IPS DF 4.7 (cell line): ENCODE measurements at regions not wholly inside any gene's neighbourhood (a gene's known extent, or its start where the extent isn't known, plus 50 kb on each side); places are given as distances from the start of the nearest gene placed in this dataset.

Experiments used
- DNase-seq: peaks from one replicate; pipeline ENCODE4 v3.0.0-alpha.2; 2013; ENCODE audit warnings: low spot score; ENCODE audit errors: extremely low read depth

- DNase-seq: no peak
These were observed 203.0 kb downstream of the MED10 start for GRCh38 chr5:6175172-6175854.

DNA sequence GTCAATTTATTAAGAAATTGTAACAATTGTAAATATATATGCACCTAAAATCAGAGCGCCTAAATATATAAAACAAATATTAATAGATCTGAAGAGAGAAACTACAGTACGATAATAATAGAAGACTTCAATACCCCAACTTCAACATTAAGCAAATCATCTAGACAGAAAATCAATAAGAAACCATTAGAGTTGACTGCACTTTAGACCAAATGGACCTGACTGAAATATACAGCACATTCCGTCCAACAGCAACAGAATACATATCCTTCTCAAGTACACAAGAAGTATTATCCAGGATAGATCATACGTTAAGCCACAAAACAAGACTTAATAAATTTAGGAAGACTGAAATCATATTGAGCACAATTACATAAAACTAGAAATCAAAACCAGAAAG lies 208.7 kb downstream of the MED10 start:
- no peak for DNase-seq

DNA sequence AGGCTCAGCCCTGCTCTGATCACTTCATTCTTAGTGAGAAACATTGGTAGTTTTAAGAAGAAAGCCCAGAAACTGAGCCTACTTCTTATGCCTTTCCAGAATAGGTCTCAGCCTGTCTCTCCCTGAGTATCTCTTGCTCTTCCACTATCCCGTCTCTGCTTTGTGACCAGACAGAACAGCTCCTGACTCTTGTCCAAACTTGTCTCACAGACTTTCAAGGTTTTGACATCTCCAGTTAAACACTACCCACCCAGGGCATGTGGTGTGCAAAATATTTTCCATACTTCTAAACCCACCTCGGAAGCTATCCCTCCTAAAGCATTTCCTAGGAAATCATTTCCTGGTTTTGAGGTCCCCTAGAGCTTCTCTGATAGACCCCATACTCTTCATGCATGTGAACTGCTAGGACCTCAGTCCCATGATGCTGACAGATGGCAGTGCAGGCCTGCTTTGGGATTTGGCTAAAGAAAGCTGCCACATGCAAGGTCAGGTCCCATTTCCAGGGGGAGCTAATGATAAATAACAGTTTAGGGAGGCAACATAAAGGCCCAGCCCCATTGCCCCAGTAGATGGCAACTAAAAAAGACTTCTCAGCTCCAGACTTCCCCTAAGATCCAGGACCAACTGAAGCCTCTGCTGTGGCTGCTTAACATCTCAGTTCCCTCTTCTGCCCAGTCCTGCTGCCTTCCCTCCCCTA lies 211.5 kb downstream of the MED10 start:
- DNase-seq: no peak

DNA sequence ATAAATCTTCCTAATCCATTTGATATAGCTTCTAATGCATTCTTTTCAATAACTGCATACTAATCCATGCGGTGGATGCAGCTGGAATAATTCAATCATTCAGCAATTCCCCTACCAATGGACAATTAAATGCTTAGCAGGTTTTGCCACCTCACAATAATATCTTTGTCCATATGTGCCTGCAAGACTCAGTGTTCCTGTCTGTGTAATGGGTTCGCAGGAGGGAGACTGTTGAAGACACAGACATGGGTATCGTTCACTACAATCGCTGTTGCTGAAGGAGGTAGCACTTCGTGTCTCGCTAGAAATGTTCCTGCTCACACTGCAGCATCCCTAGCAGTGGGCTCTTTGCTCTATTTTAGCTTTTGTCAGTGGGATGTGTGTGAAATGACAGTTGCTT lies 214.4 kb downstream of the MED10 start:
- DNase-seq: no peak

- DNase-seq: no peak
These were observed 216.2 kb downstream of the MED10 start for GRCh38 chr5:6162175-6162574.

DNA sequence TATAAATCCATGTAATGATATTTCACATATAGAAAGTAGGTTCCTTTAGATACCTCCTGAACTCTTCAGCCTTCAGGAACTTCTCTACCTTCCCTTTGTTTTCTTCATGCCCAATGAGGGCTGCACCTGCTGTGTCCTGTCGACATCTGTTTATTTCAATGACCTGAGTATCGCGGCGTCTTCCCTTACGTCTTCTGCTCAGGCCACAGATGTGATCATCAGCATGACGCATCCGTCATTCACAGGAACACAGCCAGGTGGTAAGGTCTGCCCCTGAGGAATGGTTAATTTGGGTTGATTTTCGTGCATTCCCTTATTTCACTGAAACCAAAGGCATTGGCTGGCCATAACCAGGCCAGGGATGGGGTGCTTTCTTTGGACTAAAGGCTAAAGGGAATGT lies 217.1 kb downstream of the MED10 start:
- no peak for DNase-seq

- DNase-seq: no peak
These were observed 218.4 kb downstream of the MED10 start for GRCh38 chr5:6159832-6160430.

- DNase-seq: no peak
These were observed 219.1 kb downstream of the MED10 start for GRCh38 chr5:6158974-6159831.

DNA sequence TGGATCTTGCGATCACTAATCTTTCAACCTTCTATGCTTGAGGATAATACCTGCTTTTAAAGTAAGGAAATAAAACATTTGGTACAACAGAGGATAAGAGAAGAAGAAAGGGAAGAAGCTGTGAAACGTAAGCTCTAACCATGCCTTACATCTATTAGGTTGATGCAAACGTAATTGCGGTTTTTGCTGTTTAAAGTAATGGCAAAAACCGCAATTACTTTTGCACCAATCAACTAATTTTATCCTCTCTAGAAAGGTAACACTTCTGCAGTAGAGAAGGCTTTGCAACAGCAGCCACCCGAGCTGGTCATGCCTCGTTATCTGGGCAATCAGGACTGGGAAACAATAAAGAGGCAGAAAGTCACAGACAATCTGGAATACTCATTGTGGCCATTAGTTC lies 224.1 kb downstream of the MED10 start:
- DNase-seq: no peak

DNA sequence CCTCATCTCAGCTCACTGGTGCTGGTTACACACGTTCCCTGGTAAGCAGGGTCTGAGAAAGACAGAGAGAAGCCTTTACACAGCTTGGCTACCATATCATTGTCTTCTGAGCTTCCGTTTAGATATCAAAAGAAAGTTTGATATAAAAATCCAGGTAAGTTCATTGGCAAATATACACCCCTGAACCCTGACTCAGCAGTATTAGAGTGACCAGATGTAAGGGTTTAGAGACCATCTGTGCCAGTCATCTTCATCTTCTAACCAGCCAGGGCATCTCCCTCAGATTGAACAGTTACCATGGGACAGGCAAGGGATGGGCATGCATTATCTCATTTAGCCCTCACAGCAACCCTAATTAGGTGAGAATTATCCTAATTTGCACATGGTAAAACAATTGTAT lies 232.1 kb downstream of the MED10 start:
- DNase-seq: no peak

DNA sequence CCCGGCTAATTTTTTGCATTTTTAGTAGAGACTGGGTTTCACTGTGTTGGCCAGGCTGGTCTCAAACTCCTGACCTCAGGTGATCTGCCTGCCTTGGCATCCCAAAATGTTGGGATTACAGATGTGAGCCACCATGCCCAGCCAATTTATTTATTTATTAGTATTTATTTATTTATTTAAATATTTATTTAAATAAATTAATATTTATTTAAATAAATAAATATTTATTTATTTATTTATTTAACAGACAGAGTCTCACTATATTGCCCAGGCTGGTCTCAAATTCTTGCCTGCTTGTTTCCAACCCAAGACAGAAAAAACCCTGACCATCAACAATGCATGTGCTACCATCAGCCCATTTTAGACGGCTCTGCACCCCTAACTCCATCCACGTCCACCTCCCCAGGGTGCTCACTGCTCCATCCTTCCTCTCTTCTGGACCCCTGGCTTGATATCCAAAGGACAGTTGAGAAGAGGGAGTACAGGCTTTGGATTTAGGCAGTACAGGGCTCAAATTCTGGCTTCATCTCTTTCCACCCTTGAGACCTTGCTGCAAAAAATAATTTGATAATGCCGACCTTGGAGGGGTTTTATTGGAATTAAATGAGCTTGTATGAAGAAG lies 232.6 kb downstream of the MED10 start:
- DNase-seq: no peak

DNA sequence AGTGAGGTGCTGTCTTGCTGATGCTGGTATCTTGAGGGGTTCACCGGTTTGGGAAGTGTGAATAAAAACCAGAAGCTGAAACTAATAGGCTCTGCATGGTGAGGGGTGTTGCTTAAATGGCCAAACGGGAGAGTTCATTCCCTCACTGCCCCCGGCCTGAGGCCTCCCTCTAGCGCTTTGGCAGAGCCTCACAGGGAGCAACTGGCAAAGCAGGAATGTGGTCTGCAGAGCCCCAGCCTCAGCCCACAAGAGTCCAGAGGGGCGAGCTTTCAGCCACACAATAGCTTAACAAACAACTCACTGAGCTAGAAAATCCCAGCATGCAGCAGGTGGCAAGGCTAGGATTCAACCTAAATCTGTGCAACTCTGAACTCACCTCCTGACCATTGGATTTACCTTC lies 234.8 kb downstream of the MED10 start:
- DNase-seq: no peak

- no peak for DNase-seq
These were observed 236.0 kb downstream of the MED10 start for GRCh38 chr5:6142353-6142752.

- DNase-seq: no peak
These were observed 238.1 kb downstream of the MED10 start for GRCh38 chr5:6140219-6140618.

GRCh38 chr5:6135977-6136376 lies 242.4 kb downstream of the MED10 start:
- DNase-seq: no peak

DNA sequence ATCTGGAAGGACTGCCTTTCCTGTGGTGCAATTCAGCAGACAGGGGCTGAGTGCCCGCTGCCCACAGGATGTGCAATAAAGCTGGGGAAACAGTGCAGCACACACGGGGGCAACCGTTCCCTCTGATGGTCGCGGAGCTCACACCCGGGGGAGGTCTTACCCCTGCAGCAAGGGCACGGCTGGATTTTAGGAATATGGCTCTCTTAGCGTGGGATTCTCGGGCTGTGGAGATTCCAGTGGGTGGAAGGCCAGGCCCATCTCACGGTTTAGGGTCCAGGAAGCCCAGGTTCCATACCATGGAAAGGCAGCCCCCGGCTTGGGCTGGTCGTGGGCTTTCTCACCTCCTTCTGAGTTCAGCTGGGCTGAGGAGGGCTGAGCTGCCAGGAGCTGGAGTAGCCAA lies 244.1 kb downstream of the MED10 start:
- DNase-seq: no peak

- no peak for DNase-seq
These were observed 252.6 kb downstream of the MED10 start for GRCh38 chr5:6125781-6126180.

DNA sequence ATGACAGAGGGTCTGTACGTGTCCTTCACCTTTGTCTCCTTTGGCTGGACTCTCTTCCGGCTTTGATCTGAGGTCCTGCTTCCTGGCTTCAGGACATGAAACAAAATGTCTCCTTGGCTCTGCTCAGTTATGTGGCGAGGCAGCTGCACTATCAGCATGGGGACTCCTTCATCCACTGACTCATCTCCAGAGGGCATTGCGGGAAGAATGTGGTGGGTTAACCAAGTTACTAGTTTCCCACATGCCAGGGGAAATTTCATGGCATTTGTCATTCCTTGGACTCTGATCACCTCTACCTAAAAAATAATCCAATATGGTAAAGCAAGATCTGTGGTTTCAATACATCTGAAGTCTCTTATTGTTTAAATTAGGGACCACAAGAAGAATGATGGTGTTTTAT lies 259.7 kb downstream of the MED10 start:
- no peak for DNase-seq

DNA sequence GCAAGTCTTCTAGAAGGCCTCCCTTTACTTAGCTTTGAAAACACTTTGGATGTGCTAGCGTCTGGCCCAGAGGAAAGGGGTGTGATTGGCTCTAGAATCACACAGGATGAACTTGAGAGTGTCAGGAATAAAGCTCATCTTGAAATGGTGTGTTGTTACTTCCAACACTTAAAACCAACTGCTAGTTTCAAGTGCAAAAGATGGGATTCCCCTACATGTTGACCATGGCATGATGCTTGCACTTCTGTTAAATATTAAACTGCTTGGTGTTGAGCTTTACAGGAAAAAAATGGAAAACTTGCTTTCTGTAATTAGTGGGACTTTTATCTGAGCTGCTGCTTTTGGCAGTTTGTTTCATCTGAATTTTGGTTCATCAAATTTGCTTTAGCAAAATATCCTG lies 261.1 kb downstream of the MED10 start:
- no peak for DNase-seq

GRCh38 chr5:6115852-6116251 lies 262.5 kb downstream of the MED10 start:
- no peak for DNase-seq

DNA sequence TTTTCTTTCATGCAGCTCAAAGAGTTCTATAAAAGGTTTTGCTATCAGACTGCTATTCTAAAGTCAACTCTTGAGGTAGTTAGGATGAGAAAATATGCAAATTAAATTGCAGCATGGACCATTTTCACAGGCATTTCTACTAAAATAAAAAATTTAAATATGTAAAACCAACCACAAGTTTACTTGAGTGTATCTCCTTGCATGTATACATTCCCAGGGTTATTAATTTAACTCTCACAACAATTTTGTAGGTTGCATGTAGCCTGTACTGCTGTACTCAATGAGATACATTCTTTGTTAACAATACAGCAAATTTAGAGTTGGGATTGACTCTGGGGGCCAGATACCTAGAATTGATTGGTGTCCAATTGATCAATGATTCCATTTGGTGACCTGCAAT lies 265.8 kb downstream of the MED10 start:
- no peak for DNase-seq

GRCh38 chr5:6112125-6112524 lies 266.2 kb downstream of the MED10 start:
- no peak for DNase-seq
